ENCODE measurements at regions not wholly inside any gene's neighbourhood (a gene's known extent, or its start where the extent isn't known, plus 50 kb on each side); places are given as distances from the start of the nearest gene placed in this dataset.

GRCh38 chr10:16141499-16141898, 281.2 kb upstream of the MINDY3 start:
- CTCF ChIA-PET (ENCODE audit: low intra/inter-chr PET ratio) = no interaction called here

GRCh38 chr10:16146993-16147392, 286.7 kb upstream of the MINDY3 start:
- 0 out of 5 replicates have a peak, but pooled peaks cover 0 to 2% of the 10 kb centered on the region in 2 experiments for H3K27me3 ChIP-seq (ENCODE audit: control insufficient read depth in 2 of 2, insufficient read depth in 2 of 2, low read length in 2 of 2)
- no peak overlapping the region for H3K27ac ChIP-seq (ENCODE audit: extremely low read depth, low read depth, low read length)
- H4K20me1 ChIP-seq (replicated peaks; ENCODE audit: control insufficient read depth, insufficient read depth, low read length) = no peaks in the 10 kb centered on the region
- no peaks in the 10 kb centered on the region for H3K4me1 ChIP-seq (replicated peaks in 1 of 2; ENCODE audit: control insufficient read depth in 2 of 2, insufficient read depth in 2 of 2, low read length in 2 of 2)
- H3K9me1 ChIP-seq (ENCODE audit: control insufficient read depth, insufficient read depth, low read length) = no peaks in the 10 kb centered on the region
- H2AFZ ChIP-seq (ENCODE audit: low read depth, low read length) = no peak overlapping the region
- no peak for FAIRE-seq
- H3K9me3 ChIP-seq (replicated peaks; ENCODE audit: control insufficient read depth, insufficient read depth, low read depth, low read length) = no peaks in the 10 kb centered on the region
- peak; percentile 77 for TF ChIP-seq ZNF146 (CRISPR knock-in tag; IDR thresholded peaks at IDR 0.05; ENCODE audit: unreplicated experiment)
- no peak for TF ChIP-seq ETV5 (CRISPR knock-in tag; IDR thresholded peaks at IDR 0.05; ENCODE audit: low read depth)
- no peak for ATAC-seq
- no peaks in the 10 kb centered on the region for H3K79me2 ChIP-seq (ENCODE audit: control insufficient read depth, insufficient read depth, low read length)
- no peak overlapping the region for H3K4me3 ChIP-seq
- BruUV-seq (replicated peaks) = no TSS peak
- in situ Hi-C loops (cut with MboI) = no loop called here
- no peak overlapping the region for H3K4me2 ChIP-seq (ENCODE audit: insufficient read depth, low read length)
- no peak for DNase-seq (ENCODE audit: extremely low read depth in 1 of 4, low spot score in 3 of 4)
- H3K36me3 ChIP-seq (ENCODE audit: control insufficient read depth, insufficient read depth, low read length) = no peaks in the 10 kb centered on the region
- intact Hi-C loops (cut with micrococcal nuclease) = no loop called here
- WGBS (ENCODE audit: insufficient coverage, low coverage, missing lambda C conversion rate) = 2% methylated on average over 4 of the region's 5 CpGs
- ChIA-PET POLR2A (no interaction called here), CTCF (ENCODE audit: low intra/inter-chr PET ratio) (no interaction called here)
- H3K9ac ChIP-seq (ENCODE audit: insufficient read depth in 1 of 2, low read depth in 2 of 2, low read length in 2 of 2) = no peak overlapping the region

More at GRCh38 chr10:16141499-16141898, 281.2 kb upstream of the MINDY3 start:
- Histone ChIP-seq H3K79me2 (ENCODE audit: control insufficient read depth, insufficient read depth, low read length) (no peaks in the 10 kb centered on the region), H3K36me3 (ENCODE audit: control insufficient read depth, insufficient read depth, low read length) (no peaks in the 10 kb centered on the region), H3K4me1 (replicated peaks in 1 of 2; ENCODE audit: control insufficient read depth in 2 of 2, insufficient read depth in 2 of 2, low read length in 2 of 2) (no peaks in the 10 kb centered on the region), H3K27me3 (ENCODE audit: control insufficient read depth in 2 of 2, insufficient read depth in 2 of 2, low read length in 2 of 2) (0 out of 5 replicates have a peak, but pooled peaks cover 0 to 2% of the 10 kb centered on the region in 2 experiments), H3K4me2 (ENCODE audit: insufficient read depth, low read length) (no peak overlapping the region), H3K9me3 (replicated peaks; ENCODE audit: control insufficient read depth, insufficient read depth, low read depth, low read length) (no peaks in the 10 kb centered on the region), H3K9ac (ENCODE audit: insufficient read depth in 1 of 2, low read depth in 2 of 2, low read length in 2 of 2) (no peak overlapping the region), H2AFZ (ENCODE audit: low read depth, low read length) (no peak overlapping the region), H3K4me3 (no peak overlapping the region), H4K20me1 (replicated peaks; ENCODE audit: control insufficient read depth, insufficient read depth, low read length) (no peaks in the 10 kb centered on the region), H3K27ac (ENCODE audit: extremely low read depth, low read depth, low read length) (no peak overlapping the region), H3K9me1 (ENCODE audit: control insufficient read depth, insufficient read depth, low read length) (no peaks in the 10 kb centered on the region)
- FAIRE-seq = no peak
- BruUV-seq (replicated peaks) = no TSS peak
- in situ Hi-C loops (cut with MboI) (no loop called here), intact Hi-C loops (cut with micrococcal nuclease) (no loop called here)
- no peak for ATAC-seq
- 0% methylated on average over 2 of the region's 2 CpGs for WGBS (ENCODE audit: insufficient coverage, low coverage, missing lambda C conversion rate)
- DNase-seq (ENCODE audit: extremely low read depth in 1 of 4, low spot score in 3 of 4) = no peak
- POLR2A ChIA-PET = no interaction called here
- no peak for TF ChIP-seq HSF4 (CRISPR knock-in tag; IDR thresholded peaks at IDR 0.05; ENCODE audit: borderline replicate concordance)
- TF ChIP-seq HINFP (tag; conservative IDR thresholded peaks at IDR 0.05; ENCODE audit: low read depth) = no peak
